ENCODE measurements at regions not wholly inside any gene's neighbourhood (a gene's known extent, or its start where the extent isn't known, plus 50 kb on each side); places are given as distances from the start of the nearest gene placed in this dataset.
A peak's percentile ranks its signal among the peaks of the same experiment; 100 is the strongest.

DNA sequence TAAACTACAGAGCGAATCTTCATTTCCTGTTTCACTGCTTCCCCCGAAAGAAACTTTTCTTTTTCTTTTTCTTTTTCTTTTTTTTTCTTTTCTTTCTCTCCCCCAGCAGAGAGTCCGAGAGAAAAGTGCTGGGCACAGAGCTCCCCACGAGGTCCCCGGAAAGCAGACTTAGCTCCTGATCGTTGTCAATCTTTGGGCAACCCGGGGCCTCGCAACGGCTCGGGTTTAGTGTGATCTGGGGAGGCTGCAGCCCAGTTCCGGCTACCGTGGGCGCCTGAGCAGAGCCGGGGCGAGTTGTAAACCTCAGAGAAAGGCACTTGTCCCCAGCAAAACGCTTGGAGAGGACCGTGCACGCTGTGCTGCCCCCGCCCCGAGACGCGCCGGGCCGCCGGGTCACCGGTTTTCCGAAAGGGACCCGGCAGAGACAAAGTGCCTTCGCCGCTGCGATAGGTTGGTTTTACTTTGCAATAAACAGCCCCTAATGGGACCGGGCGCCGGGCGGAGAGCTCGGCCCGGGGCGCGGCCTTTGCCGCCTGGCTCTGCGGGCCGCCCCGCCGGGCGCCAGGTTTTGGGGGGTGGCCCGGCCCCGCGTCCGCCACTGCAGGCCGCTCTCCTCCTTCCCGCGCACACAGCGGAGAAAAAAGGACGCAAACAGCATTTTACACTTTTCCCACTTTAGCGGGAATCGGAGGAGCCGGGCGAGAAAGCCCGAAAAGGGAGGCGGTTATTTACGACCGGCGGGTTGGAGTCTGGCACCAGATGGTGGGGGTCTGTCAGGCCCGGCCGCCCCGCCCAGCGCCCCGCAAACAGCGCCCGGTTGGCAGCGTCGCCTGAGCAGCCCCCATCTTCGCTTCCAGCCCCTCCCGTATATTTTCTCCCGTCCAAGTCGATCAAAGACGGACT is 136.0 kb downstream of the INSIG2 start:
- no peak for DNase-seq

DNA sequence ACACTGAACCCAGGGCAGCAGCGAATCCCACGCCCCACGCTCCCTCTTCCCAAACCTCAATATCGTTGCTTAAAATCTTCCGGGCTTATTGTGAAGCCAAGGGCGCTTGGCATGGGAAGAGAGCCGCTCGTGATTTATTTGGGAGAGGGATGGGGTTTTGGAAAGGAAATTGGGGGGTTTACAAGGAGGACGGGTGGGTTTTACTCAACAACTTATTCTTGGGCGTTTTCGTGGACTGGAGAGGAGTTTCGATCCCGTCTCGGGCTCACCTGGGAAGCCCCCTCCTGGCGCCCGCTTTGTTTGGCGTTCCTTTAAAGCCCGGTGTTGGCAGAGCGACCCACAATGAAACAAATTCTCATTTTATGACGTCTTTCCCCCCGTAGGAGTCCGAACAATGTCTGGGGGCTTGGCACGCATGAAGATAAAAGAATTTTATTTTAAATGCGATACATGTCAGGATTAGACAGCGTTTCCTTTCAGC is 135.3 kb downstream of the INSIG2 start:
- no peak for DNase-seq

DNA sequence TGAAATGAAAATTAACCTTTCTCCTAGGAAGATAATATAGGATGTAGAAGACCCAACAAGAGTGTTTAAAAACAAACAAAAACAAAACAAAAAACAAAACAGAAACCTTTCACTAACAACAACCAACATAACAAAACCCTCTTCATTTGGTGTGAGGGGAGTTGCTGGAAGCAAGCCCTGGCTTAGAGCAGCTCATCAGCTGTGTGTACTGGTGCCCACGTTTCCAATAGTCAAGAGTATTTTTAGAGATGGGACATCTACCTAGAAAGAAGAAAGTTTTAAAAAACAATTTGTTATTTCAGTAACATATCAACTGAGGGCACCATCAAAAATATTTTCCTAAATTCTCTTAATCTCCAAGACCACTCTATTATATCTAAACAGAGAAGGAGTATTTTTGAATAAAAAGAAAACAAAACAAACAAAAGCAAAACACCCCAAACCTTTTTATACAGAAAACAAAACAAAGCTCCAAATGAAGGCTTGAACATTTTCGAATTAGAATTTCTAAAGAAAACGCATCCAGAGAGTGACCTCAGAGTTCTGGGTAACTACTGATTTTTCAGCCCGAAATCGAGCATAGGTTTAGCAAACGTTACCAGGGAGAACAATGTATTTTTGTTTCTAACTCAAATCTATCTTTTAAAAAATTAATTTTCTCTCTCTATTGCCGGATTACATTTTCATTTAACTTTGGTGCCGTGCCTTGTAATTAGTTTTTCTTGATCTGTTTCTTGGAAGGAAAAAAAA is 134.6 kb downstream of the INSIG2 start:
- DNase-seq, result no peak

GRCh38 chr2:118222273-118222594 is 134.0 kb downstream of the INSIG2 start:
- DNase-seq, result no peak

DNA sequence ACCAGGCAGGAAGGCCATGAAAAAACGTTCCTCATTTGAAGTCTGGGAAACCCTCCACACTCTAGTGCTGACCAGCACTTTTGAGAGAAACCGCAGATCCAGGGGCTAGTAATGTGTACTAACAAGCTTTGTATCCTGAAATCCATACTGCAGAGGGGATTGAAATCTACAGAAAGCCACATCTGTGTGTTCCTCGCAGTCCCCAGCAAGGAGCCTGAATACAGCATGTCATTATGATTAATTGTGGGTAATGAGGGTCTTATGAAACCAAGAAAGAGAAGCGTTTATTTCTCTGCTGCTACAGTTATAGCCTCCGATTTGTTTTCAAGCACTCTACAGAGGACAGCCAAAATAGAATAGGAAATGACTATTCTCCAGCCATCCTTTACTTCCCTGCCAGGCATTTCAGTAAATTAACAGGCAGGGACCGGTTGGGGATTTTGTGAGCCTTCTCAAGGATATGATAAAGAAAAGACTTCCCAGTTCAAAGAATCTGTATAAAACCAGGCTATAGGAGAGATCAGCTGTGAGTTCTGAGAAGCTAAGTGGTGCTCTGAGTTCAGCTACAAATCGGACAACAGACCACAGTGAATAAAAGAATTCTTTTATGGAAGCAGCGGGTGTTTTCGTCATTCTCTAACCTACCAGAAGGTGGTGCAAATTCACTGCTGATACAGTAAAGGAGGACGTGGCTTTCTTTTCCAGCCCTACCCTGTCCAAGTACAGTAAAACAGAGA is 133.4 kb downstream of the INSIG2 start:
- peak; percentile 81 for DNase-seq

DNA sequence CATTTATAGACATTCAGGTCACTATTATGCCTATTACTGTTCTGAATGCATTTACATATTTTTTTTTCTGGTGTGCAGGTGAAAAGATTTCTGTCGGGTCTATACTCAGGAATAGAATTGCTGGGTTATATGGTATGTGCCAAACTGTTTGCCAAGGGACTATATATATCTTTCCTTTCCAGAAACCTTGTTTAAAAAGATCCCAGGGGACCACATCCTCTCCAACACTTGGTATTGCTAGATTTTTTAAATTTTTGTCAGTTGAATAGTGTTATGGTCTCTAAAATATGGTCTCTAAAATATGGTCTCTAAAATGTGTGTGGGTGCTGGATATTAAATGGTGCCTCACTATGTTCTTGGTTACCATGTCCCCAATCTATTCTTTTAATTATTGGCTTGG is 131.3 kb downstream of the INSIG2 start:
- no peak for DNase-seq

- no peak for DNase-seq
These were observed 128.0 kb downstream of the INSIG2 start for GRCh38 chr2:118216224-118216623.

- no peak for DNase-seq
These were observed 121.5 kb downstream of the INSIG2 start for GRCh38 chr2:118209727-118210126.

DNA sequence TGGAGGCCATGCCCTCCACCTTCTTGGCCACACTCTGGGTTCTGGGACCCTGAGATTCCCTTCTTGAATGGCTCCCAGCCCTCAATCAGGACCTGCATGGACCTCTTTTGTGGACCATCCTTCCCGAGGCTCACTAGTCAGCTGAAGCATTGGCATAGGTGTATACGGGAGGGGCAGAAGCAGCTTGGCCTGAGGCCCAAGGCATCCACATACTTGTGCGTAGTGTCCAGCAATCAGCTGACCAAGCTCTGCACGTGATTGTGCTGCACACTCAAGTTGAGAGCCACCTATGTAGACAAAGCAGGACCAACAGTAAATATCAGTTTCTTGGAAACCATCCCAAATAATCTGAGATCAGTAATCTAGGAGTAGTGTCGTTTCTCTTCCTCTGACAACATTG is 119.6 kb downstream of the INSIG2 start:
- no peak for DNase-seq

DNA sequence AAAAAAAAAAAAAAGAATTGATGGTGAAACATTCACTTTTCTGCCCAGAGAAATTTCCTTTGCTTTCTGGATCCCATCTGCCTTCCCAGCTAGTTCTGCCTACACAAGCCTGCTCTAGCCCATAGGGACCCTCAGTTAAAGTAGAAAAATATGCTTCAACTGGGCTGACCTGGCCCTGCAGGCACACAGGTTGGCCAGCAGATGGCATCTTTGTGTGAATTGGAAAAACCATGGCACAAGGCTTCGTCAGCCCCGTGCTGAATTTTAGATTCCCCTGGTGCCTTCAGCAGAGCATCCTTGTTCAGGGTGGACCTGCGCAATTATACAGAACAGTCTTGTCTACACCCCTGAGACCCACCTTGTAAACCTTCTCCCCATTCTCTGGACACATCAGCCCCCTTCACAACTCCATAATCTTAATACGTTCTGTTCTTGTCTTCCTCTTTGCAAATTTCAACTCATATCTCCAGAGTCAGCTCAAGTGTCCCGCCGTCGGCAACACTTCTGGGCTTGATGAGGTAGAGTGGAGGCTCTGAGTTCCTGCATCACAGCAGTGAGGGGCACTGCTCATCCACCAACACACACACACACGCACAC is 114.5 kb downstream of the INSIG2 start:
- DNase-seq, result peak; percentile 27

DNA sequence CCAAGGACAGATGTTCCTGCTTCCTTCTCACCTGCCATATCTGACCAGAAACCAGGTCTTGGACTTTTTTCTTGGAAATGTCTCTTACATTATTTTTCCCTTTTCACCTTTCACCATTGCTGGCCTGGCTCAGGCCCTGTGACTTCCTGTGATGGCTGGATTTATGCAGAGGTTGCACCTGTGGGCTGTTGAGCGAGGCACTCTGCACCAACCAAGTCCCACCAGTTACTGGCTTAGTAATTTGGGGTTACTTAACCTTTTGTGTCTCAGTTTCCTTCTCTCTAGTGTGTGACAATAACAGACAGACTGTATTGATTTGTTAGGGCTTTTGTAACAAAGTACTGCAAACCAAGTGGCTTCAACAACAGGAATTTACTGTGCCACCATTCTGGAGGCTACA is 110.0 kb downstream of the INSIG2 start:
- no peak for DNase-seq

GRCh38 chr2:118197011-118197675 is 108.9 kb downstream of the INSIG2 start:
- no peak for DNase-seq

DNA sequence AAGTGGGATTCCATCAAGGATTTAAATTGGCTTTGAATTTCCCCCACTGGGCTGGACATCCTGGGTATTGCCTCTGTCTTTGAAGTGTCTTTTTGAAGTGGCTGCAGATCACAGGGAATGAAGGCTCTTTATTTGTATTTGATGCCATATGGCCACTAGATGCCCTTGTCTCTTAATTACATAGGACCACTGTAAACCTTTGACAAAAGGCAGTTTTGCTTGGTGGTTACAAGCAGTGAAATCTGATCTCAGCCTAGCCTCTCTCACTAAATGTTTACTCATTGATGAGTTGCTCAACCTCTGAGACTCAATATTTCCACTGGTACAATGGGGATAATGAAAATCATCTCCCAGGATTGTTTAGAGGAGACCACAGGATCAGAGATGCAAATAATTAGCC is 102.2 kb downstream of the INSIG2 start:
- peak; percentile 96 for DNase-seq

GRCh38 chr2:118186858-118187254 is 98.6 kb downstream of the INSIG2 start:
- no peak for DNase-seq

DNA sequence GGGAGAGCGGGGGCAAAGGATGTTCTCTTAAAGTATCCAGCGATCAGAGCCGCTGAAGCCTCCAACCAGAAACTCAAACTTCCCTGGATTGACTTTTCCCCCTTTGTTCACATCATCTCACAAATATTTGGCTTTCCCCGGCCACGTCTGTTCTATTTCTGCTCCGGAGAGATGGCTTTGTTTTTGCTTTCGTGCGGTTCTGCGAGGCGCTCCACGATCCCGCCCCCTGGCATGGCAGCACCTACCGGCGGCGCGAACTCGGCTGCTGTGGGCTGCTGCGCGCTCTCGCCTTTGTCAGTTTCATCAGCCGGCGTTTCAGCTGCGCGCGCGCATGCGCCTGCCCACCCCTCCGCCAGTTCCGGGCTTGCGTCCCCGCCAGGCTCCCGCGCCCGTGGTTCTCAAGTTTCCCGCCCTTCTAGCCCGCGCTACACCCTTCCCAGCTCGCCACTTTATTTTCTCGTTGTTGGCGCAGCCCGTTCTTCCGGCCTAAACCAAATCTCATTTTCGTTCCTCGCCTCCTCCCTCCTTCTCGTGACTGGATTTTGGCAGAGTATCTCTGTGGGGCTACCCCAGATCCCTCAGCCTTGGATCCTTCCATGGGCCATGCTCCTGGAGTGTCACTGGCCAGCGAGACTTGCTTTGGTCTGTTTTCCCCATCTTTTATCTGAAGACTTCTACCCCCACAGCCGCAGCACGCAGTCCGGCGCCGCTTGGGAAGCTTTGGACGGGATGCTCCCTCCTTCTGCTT is 98.0 kb downstream of the INSIG2 start:
- peak; percentile 84 for DNase-seq

- DNase-seq, result peak; percentile 72
These were observed 97.2 kb downstream of the INSIG2 start for GRCh38 chr2:118185210-118186109.

DNA sequence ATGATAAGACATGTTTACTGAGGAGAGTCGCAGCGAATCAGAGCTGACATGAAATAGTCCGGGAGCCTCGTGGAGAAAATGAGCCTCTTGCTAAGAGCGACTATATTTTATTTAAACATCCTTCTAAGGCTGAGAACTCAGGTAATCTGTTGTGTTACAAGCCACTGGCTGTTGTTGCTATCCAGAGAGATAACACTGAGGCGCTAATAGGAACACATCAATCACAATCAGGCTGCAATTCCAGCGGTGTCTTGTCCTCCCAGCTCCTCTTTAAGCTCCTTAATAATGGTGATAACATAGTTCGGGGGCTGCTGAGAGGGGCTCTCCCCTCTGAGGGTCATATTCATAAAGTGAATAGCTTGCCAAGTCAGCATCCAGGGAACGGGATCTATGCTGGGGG is 95.1 kb downstream of the INSIG2 start:
- DNase-seq, result no peak

DNA sequence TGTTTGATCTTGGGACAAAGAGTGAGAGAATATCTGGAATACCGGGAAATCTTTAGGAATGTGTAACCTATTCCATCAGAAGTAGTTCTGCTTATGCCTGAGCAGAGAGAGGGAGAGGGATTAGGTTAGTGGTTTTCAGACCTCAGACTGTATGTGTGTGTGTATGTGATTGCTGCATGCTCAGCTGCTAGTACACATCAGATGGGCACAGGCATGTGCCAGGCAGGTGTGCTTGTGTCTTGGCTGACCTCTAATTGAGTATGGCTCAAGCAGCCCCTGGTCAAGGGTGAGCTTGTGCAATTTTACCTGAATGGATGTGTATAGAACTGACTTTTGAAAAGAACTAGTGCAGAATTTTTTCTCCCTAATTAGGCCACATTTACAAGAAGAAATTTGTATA is 91.2 kb downstream of the INSIG2 start:
- no peak for DNase-seq

DNA sequence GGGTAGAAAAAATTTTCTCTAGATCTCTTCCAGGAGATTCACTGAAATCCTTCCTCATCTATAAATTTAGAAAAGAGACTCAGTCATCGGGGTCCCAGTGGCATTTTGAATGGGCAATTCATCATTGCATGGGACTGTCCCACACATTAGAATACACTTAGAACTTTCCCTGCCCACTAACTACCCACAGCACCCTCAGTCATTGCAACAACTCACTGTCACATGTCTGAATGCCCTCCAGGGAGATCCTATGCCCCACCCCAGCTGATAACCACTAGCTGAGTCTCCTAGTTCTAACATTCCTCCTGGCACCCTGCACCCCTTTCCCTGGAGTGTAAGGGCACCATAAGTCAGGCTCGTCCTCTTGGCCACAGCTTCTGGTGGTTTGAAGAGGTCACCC is 89.6 kb downstream of the INSIG2 start:
- DNase-seq, result no peak

DNA sequence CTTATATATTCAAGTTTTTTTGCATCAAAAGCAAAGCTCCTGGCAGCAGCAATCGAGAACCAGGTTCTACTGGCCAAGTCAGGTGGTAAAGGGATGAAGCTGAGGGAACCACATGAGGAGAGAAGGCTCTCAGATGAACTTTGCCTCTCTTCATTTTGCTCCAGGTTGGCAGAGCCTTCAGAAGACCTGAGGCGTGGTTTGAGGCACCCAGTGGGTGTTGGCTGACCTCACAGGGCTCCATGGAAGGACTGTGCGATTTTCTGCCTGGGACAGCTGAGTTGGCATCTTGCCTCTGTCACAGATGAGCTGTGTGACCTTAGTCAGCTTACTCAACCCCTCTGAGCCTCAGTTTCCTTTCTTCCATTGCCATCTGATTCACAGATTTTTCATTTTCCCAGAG is 89.0 kb downstream of the INSIG2 start:
- DNase-seq, result no peak

- no peak for DNase-seq
These were observed 88.3 kb downstream of the INSIG2 start for GRCh38 chr2:118176601-118177000.

Data from NCI-H510A treated with DMSO at 0.1 percent for 48 hours (cell line).